Thyroid gland (tissue), 4 donors: ENCODE measurements at regions not wholly inside any gene's neighbourhood (a gene's known extent, or its start where the extent isn't known, plus 50 kb on each side); places are given as distances from the start of the nearest gene placed in this dataset.

Experiments
- CTCF ChIP-seq, 6 experiments: fragments of 200-600 bp in 3 of 6; fragments of 450-650 bp in 3 of 6; sonication (generic) in 3 of 6; IDR thresholded peaks; one replicate each; pipeline ENCODE4 v1.5.1; 2016 to 2019; ENCODE audit warnings: antibody characterized with exemption in 6 of 6, mild to moderate bottlenecking in 2 of 6, inconsistent platforms in 1 of 6, moderate library complexity in 1 of 6
- POLR2A ChIP-seq, 2 donors: fragments of 450-650 bp; IDR thresholded peaks; one replicate each; pipeline ENCODE4 v1.6.1; 2017; ENCODE audit warnings: antibody characterized with exemption in 2 of 2, mild to moderate bottlenecking in 2 of 2, moderate library complexity in 1 of 2

DNA sequence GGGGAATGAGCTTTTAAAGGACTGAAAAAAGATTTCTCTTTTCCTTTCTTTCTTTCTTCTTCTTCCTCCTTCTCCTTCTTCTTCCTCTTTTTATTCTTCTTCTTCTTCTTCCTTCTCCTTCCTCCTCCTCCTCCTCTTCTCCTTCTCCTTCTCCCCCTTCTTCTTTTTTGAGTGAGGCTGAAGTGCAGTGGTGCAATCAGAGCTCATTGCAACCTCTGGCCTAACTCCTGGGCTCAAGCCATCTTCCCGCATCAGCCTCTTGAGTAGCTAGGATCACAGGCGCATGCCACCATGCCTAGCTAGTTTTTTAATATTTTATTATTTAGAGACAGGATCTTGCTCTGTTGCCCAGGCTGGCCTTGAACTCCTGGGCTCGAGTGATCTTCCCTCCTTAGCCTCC, 120.9 kb upstream of the KL start:
- no peak for TF ChIP-seq CTCF (IDR thresholded peaks at IDR 0.05)
- no peak for TF ChIP-seq POLR2A (IDR thresholded peaks at IDR 0.05)
